Skeletal muscle cell (primary cell): ENCODE measurements at regions not wholly inside any gene's neighbourhood (a gene's known extent, or its start where the extent isn't known, plus 50 kb on each side); places are given as distances from the start of the nearest gene placed in this dataset.

Source experiments
- DNase-seq: peaks from one replicate; pipeline ENCODE4 v3.0.0-alpha.2; 2010; ENCODE audit warnings: low read depth
- H3K4me3 ChIP-seq: 2 replicates; pipeline ENCODE4 v1.5.1; 2011; ENCODE audit warnings: low read depth, mild to moderate bottlenecking, control low read depth, low read length, moderate library complexity

DNA sequence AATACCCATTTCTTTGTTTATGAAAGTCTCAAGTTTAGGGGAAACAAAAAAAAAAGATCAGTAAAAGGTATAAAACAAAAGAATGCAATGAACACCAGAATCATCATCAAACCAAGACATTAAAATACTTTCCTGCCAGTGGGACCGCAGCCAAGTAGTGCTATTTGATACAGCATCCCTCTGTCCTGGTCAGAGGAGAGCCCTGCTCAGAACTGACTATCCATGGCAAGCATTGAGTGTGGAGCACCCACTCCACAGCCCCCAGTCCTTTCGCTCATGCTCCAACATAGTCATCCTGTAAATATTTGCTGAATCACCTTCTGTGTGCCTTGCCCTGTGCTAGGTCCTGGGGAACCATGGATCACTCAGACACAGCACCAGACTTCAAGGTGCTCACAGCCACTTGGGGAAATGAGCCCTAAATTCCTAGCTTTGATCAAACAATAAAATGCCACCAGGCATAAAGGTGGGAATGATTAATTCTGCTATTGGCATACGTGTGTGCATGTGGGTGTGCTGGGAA, 213.6 kb upstream of the TBX20 start:
- no peak for DNase-seq
- no peak overlapping the region for H3K4me3 ChIP-seq

DNA sequence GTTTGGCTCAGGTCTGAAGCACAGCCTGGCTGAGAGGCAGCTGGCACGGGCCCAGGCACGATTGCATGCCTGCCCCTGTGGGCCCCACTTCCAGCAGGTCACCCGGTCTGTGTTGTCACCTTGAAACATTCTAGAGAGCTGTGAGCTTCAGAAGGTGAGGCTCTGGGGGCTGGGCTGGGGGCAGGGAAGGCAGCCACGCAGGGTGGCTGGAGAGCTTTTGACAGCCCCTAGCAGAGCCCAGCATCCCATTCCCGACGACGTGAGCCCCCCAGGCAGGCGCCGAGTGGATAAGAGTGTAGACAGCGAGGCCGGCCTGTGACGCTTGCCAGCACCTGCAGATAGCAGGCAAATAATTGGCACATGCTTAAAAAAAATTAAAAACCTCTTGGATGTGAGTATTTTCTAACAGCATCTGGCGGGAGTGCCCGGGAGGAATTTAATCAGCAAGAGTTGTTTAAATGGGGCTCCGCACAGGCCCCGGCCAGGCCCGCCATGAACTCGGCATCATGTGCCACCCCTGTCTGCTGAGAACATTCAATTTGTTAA, 212.0 kb upstream of the TBX20 start:
- no peak overlapping the region for H3K4me3 ChIP-seq
- no peak for DNase-seq

DNA sequence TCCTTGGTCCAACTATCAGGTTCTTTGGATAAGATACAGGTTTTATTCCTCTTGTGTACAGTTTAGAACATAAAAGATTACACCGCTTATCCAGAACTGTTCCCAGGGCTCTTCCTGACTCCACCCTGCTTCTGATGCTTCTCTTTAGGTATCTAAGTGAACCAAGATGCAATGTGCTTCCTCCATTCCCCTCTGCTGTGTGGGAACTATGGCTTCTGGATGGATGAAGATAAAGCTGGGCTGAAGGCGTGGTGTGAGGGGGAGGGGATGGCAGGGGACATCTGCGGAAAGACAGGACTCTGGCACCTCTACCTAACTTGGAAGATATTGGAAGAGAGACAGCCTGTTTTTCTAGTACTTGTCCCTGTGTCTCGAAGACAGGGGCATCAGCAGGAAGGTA, 209.9 kb upstream of the TBX20 start:
- H3K4me3 ChIP-seq: no peak overlapping the region
- no peak for DNase-seq

DNA sequence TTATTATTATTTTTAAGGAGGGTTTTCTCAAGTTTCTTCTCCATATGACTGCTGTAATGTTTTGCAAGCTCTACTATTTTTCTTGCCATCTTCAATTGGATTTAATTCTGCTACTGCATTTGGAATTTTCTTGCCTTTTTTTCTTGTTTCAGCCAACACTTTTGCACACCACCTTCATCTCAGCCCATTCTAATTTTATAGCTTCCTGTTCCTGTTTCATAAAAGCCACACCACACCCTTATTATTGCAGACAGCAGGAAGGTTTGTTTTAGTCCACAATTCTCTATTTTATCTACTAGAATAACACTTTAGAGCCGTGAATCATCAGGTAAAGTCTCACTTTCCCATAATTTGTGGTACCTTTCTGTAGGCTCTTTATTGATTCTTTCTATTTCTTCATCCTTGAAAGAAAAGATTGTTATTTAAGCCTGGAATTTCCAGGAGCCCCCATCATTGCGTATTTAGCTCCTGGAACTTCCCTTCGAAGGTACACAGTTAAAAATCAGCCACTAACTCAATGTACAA, 209.3 kb upstream of the TBX20 start:
- no peak for DNase-seq
- H3K4me3 ChIP-seq: no peak overlapping the region

DNA sequence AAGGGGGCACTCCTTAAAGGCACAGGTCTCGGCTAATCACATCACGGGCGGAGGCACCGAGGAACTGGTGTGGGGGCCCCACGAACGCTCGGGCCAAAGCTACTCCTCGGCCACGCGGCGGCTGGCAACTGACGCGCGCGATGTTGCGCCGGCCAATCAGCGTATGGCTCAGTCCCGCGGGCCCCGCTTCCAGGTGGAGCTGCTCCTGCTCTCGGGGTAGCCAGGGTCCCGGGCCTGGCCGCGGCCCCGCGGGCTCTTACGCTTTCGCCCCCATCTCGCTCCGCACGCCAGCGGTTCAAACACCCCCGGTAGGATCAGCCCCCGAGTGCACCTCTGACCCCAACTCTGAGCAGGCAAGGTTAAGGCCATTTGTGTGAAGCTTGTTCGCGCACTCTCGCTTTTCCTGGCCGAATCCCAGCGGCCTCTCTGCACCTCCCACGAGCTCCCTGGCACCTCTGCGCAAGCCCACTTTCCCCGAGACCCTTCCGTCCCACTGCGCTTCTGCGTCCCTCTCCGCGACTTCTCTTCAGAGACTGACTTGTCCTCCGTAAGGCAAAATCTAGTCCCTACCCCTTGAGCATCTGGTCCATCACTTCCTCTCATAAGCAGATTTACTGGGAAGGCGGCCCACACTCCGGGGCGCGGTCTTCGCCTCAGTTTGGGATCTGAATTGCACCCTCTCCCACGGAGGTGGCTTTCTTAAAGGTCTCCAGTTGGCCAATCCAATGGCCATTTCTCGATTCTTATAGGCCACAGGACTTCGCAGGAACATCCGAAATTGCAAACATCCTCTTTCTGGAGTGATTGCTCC, 200.9 kb upstream of the TBX20 start:
- H3K4me3 ChIP-seq: no peak overlapping the region

DNA sequence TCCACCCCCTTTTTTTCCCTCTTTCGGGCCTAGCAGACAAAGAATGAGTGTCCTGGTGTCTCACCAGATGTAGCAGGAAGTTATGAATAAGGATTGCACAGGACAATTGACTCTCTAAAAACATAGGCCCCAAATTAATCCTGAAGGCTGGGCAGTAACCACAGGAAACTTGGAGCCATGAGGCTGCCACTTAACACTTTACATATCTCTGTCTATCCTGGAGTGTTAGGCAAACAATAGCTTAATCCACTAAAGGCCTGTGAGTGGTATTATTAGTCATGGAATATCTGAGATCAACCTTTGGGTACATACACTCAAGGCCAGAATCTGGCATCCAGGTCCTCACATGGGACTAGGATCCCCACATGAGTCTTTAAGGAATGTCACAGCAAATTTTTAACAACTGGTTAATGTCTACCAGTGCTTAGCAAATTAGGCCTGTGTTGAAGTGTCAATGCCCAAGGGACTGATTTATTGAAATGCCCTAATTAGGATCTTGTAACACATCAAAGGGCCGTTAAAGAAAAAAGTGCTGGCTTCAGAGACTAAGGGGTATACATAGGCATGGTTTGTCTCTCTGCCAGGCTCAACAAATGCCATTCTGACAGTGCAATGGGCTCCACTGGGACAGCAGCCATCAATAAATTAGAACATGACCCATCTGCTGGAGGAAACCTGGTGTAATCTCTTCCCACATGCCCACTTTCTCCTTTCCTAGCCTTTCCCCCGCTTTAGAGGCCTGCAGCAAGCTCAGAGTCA, 196.7 kb upstream of the TBX20 start:
- no peak for DNase-seq

More for the DNA sequence above, 200.9 kb upstream of the TBX20 start:
- no peak for DNase-seq

DNA sequence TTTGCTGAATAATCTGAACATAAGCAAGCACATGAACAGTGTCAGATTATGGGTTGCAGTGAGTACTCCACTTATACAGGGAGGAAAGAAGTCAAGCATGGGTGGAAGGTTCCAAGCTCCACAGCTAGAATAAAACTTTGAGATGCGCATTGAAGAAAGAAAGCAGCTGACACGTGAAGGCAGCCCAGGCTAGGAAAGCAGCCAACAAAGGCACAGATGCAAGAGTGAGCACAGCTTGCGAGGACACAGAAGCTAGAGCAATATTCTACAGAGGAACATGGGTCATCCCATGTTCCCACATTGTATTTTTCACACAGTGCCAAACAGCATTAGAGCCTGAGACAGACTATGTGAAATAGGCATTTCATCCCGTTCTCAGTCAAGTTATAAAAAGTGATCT, 194.6 kb upstream of the TBX20 start:
- H3K4me3 ChIP-seq: no peak overlapping the region
- no peak for DNase-seq

More for the DNA sequence above, 196.7 kb upstream of the TBX20 start:
- no peak overlapping the region for H3K4me3 ChIP-seq

DNA sequence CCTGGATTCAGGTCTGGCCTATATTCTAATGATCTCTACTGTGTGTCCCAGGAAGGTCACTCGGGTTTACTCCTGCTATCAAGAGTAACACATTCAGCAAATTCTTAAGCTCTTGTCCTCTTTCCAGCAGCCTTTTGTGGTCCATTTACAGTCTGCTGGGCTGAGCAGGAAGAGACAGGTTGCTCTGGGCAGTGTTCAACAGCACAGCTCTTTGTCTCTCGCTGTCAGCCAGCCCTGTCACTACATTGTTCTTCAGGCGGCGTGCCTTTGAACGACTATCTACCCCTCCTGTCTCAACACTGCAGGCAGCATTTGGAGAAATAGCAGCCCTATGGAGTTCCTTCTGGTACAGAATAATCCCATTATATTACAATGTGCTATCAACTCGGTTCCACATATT, 192.2 kb upstream of the TBX20 start:
- H3K4me3 ChIP-seq: no peak overlapping the region
- no peak for DNase-seq

DNA sequence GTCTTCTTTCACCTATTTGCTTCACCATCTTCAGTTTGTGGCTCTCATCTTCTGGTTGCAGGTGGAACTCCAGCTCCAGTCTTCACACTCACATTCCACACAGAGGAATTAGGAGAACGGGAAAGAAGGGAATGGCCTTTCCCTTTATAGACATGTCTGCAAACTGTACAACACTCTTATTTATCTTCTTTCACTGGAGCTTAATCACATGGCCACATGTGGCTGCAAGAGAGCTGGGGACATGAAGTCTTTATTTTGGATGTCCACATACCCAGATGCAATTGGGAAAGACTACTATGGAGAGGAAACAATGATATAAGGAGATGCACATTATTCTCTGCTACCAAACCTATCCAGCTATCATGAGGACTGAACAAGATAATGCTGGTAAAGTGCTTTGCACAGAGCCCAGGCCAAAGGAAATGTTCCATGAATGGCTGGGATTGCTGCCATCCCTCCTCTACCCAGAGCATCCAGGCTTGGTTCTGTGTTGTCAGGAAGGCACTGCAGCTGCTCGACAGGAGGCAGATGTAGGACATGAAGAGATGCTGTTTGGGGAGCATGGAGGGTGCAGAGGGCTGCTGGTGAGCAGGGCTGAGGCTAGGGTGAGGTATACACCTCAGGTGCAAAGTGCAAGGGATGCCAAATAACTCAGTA, 183.8 kb upstream of the TBX20 start:
- no peak overlapping the region for H3K4me3 ChIP-seq
- DNase-seq: no peak

DNA sequence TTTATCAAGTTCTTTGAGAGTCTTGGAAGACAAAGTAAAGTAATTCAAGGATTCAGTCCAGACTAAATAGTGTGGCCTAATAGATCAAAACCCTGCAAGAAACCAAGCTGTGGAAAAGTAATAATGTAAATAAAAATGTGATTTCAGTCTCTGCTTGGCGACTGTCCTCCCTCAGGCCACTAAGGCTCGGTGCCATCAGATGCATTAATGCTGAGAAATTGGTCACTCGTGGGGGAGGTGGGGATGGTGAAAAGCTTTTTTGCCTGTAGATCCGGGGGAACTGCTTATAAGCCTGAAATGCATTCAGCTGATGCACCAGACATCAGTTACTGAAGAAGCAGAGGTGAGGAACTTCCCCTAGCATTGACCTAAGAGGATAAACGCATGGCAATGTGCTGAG, 182.6 kb upstream of the TBX20 start:
- DNase-seq: no peak
- no peak overlapping the region for H3K4me3 ChIP-seq

DNA sequence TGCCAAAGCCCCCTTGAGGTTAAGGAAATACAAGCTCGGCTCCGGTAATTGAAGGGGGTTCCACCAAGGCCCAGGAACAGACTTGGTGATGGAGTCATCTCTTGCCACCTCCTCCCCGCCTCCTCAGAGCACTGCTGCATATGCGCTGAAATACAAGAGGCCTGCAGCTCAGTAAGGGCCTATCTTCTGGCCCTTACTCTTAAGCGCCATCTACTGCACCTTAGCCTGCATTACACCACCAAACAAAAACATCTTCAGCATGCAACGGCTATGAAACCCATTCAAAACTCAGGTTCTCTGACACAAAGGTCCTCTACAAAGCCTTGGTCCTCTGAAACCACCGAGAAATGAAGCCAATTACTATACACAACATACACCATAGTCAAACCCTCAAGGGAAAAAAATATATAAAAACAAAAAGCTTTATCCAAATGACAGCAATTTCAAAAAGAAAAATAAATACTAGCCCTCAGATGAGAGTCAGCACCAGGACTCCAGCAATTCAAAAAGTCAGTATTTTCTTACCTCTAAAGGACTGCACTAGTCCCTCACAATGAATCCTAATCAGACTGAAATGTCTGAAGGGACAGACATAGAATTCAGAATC, 176.8 kb upstream of the TBX20 start:
- DNase-seq: no peak
- H3K4me3 ChIP-seq: no peak overlapping the region

DNA sequence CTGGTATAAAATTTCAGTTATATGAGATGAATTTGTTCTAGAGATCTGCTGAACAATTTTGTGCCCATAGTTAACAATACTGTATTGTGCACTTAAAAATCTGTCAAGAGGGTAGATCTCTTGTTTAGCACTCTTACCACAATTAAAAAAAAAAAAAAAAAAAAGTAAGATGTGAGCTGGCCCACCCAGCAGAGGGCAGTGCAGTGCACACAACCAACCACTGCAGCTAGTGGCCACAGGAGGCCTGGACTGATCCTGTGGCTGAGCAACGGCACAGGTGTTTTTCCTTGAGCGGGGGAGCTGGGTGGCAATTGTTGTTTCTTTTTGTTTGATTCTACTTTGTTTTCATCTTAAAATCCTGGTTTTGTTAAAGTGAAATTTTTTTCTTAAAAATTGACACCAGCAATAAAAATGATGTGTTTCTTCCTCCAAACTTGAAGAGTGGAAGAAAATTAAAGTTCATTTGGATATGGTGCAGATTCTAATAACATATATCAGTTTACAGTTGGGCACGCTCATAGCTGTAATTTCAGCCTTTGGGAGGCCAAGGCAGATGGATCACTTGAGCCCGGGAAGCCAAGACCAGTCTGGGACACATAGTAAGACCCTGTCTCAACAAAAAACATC, 171.1 kb upstream of the TBX20 start:
- peak; percentile 2 for DNase-seq

DNA sequence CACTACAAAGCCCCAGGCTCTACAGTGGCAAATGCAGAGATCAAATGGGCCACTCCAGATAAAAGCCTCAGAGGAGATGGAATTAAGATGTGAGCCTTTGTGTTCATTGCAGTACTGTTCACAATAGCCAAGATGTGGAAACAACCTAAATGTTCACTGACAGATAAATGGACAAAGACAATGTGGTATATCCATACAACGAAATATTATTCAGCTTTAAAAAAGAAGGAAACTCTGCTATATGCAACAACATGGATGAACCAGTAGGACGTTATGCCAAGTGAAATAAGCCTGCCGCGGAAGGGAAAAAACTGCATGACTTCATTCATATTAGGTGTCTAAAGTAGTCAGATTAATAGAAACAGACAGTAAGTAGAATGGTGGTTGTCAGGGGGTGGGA, 170.5 kb upstream of the TBX20 start:
- no peak for DNase-seq
- no peak overlapping the region for H3K4me3 ChIP-seq

More for the DNA sequence above, 171.1 kb upstream of the TBX20 start:
- no peak overlapping the region for H3K4me3 ChIP-seq

DNA sequence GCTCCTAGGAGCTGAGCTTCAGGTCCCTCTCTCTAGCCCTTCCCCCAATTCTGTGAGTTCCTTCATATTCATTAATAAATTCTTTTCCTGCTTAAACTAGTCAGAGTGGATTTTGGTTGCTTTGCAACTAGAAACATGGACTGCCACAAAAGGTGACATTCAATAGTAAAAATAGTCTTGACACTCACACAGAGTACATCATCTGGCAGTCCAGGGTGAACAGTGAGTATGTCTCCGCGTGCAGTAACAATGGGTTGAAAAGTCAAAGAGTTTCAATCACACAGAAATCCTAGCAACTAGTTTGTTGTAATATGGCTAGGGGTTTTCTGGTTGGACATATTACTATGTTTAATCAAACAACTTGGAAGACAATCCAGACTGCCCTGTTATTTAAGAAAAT, 168.8 kb upstream of the TBX20 start:
- no peak for DNase-seq

DNA sequence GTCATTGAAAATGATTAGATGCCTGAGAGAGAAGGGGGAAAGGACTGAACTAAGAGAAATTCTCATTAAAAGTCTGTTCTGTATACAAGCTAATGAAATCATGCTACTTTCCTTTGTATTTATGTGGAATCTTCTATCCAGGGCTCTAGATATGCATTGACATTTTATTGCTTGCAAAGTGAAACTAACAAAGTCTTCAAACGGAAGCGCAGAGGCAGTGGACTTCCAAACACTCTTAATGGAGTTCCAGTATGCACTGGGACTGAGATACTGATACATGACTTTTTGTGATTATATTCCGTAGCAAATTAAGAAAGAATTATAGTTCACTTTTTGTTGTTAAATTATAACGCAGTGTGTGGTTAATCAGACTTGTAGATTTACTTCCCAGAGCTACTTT, 166.8 kb upstream of the TBX20 start:
- no peak overlapping the region for H3K4me3 ChIP-seq
- DNase-seq: no peak

More for the DNA sequence above, 168.8 kb upstream of the TBX20 start:
- no peak overlapping the region for H3K4me3 ChIP-seq

DNA sequence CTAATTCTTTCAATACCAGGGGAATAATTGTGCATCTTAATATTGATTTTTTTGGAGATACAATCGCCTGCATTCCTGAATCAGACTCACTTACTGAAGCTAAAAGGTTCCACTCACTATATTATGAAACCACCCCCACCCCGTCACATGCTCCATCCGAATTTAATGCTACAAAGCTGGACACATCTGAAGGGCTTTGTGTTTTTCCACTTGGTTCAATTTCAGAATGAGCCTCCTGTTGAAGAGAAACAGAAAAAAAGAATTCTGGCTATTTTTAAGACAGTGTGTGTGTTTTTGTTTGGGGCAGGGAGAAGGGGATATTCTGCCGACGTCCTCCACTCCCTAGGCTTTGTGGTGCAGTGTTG, 165.5 kb upstream of the TBX20 start:
- DNase-seq: no peak
- no peak overlapping the region for H3K4me3 ChIP-seq

DNA sequence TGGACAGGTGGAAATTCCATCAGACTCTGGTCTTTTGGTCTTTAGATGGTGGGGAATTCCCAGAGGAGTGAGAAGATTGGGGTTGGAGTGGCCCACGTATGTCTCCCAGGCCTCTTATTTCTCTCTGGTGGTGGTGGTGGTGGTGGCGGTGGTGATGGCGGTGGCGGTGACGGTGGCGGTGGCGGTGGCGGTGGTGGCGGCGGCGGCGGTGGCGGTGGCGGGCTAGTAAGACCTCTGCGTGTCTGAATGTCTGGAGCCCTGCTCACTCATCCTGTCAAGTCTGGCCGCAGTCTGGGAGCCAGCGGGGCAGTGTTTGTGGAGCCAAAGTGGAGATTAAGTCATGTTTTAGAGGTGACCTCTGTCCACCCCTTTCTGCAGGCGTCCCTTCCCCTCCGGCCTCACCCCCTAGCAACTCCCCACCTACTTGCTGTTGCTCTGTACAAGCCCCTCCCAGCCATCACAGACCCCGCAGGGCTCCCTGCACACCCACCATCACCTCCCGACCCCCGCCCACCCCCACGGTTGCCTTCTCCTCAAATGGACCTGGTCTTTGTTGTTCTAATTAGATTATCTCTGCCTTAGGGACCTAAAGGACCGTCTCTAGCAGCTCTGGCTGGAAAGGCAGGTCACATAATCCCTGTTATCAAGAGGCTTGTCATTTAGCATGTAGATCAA, 165.0 kb upstream of the TBX20 start:
- no peak for DNase-seq
- no peak overlapping the region for H3K4me3 ChIP-seq

DNA sequence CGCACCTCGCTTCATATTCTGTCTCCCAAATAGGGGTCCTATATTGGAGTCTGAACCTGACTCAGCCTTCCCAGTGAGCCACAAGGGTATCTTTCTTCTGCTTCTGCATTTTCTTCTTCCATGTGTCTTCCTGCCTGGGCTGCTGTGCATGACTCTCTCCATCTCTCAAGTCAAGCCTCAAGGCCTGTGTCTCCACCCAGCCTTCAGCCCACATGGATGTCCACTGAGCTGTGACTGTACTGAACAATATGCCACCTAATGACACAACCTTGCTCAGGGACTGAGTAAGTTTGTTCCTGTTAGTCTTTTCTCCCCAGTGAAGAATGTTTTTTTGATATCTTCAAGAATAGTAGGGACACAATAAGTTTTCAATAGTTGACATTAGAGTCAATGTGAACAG, 162.7 kb upstream of the TBX20 start:
- DNase-seq: no peak

More for the DNA sequence above, 162.7 kb upstream of the TBX20 start:
- H3K4me3 ChIP-seq: no peak overlapping the region
